Body of pancreas (tissue), 4 donors: ENCODE measurements at regions not wholly inside any gene's neighbourhood (a gene's known extent, or its start where the extent isn't known, plus 50 kb on each side); places are given as distances from the start of the nearest gene placed in this dataset.

ENCODE experiments used
- POLR2A ChIP-seq, 3 donors: fragments of 450-650 bp; IDR thresholded peaks; one replicate each; pipeline ENCODE4 v1.6.1; 2016; ENCODE audit warnings: antibody characterized with exemption in 3 of 3, mild to moderate bottlenecking in 2 of 3
- TF ChIP-seq, protein P1 (sequence below), 7 experiments: fragments of 450-650 bp in 4 of 7; fragments of 200-600 bp in 3 of 7; sonication (generic) in 3 of 7; IDR thresholded peaks; one replicate each; pipeline ENCODE4 v1.5.1; 2016 to 2019; ENCODE audit warnings: antibody characterized with exemption in 7 of 7

DNA sequence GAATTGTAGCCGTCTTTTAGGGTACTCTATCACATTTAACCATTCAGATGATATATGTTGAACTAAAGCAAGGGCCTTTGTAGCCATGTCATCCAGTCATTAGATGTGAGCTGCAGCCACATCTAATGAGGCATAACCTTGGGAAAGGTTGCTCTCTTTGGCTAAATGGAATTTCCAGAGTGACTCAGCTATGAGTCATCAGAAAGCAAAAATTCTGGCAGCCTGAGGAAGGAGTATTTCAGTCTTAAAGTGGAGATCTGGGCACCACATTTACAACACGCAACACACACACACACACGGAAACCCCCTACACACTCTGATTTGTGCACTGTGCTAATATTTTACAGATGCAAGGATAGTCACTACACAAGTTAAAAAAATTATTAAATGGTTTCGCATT lies 176.9 kb upstream of the ZWINT start:
- TF ChIP-seq, protein P1, sequence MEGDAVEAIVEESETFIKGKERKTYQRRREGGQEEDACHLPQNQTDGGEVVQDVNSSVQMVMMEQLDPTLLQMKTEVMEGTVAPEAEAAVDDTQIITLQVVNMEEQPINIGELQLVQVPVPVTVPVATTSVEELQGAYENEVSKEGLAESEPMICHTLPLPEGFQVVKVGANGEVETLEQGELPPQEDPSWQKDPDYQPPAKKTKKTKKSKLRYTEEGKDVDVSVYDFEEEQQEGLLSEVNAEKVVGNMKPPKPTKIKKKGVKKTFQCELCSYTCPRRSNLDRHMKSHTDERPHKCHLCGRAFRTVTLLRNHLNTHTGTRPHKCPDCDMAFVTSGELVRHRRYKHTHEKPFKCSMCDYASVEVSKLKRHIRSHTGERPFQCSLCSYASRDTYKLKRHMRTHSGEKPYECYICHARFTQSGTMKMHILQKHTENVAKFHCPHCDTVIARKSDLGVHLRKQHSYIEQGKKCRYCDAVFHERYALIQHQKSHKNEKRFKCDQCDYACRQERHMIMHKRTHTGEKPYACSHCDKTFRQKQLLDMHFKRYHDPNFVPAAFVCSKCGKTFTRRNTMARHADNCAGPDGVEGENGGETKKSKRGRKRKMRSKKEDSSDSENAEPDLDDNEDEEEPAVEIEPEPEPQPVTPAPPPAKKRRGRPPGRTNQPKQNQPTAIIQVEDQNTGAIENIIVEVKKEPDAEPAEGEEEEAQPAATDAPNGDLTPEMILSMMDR (IDR thresholded peaks at IDR 0.05): no peak
- TF ChIP-seq POLR2A (IDR thresholded peaks at IDR 0.05): no peak
